ENCODE measurements at regions not wholly inside any gene's neighbourhood (a gene's known extent, or its start where the extent isn't known, plus 50 kb on each side); places are given as distances from the start of the nearest gene placed in this dataset.
"Not testable (repeated sequence)": the region's sequence is repeated elsewhere in the genome, so short reads cannot be mapped to it uniquely, and the experiment has no call there.

GRCh38 chr13:109403012-109403421, 383.4 kb downstream of the IRS2 start:
- Histone ChIP-seq H3K9me3 (no peaks in the 10 kb centered on the region), H3K36me3 (replicated peaks in 1 of 2; ENCODE audit: insufficient read depth in 1 of 2, low read depth in 2 of 2) (no peaks in the 10 kb centered on the region), H3K4me1 (no peaks in the 10 kb centered on the region), H3K27ac (no peak overlapping the region), H3K4me3 (no peak overlapping the region), H3K27me3 (no peaks in the 10 kb centered on the region)
- DNase-seq (no peak), ATAC-seq (no peak)
- intact Hi-C loops (cut with DNase I), result no loop called here
- TF ChIP-seq POLR2A (IDR thresholded peaks at IDR 0.05), result no peak
- WGBS, 2 donors, result 61 to 62% methylated on average over 6 to 7 of the region's 7 CpGs

- no peak overlapping the region for H3K4me3 ChIP-seq
- no peaks in the 10 kb centered on the region for H3K27me3 ChIP-seq
- TF ChIP-seq POLR2A (IDR thresholded peaks at IDR 0.05), result no peak
- no peak for TF ChIP-seq CTCF (IDR thresholded peaks at IDR 0.05)
- no peak overlapping the region for H3K27ac ChIP-seq
- no peaks in the 10 kb centered on the region for H3K36me3 ChIP-seq (replicated peaks in 1 of 2; ENCODE audit: insufficient read depth in 1 of 2, low read depth in 2 of 2)
- H3K4me1 ChIP-seq, result no peaks in the 10 kb centered on the region
- intact Hi-C loops (cut with DNase I), result no loop called here
- ATAC-seq, result no peak
- 71 to 77% methylated on average over 6 of the region's 6 CpGs for WGBS, 2 donors
- no peaks in the 10 kb centered on the region for H3K9me3 ChIP-seq
- no peak for DNase-seq
Observed at GRCh38 chr13:109401891-109402290, 384.5 kb downstream of the IRS2 start.

GRCh38 chr13:109401307-109401706, 385.1 kb downstream of the IRS2 start:
- ATAC-seq, result no peak
- intact Hi-C loops (cut with DNase I), result no loop called here
- H3K27me3 ChIP-seq, result no peaks in the 10 kb centered on the region
- no peaks in the 10 kb centered on the region for H3K4me1 ChIP-seq
- TF ChIP-seq CTCF (IDR thresholded peaks at IDR 0.05), result no peak
- no peak for TF ChIP-seq POLR2A (IDR thresholded peaks at IDR 0.05)
- H3K27ac ChIP-seq, result no peak overlapping the region
- no peaks in the 10 kb centered on the region for H3K9me3 ChIP-seq
- no peaks in the 10 kb centered on the region for H3K36me3 ChIP-seq (replicated peaks in 1 of 2; ENCODE audit: insufficient read depth in 1 of 2, low read depth in 2 of 2)
- no peak for DNase-seq
- WGBS, 2 donors, result 76 to 84% methylated on average over 9 of the region's 9 CpGs
- no peak overlapping the region for H3K4me3 ChIP-seq

GRCh38 chr13:109400624-109401257, 385.6 kb downstream of the IRS2 start:
- Histone ChIP-seq H3K27me3 (no peaks in the 10 kb centered on the region), H3K36me3 (replicated peaks in 1 of 2; ENCODE audit: insufficient read depth in 1 of 2, low read depth in 2 of 2) (no peaks in the 10 kb centered on the region), H3K4me1 (no peaks in the 10 kb centered on the region), H3K4me3 (no peak overlapping the region), H3K9me3 (no peaks in the 10 kb centered on the region), H3K27ac (no peak overlapping the region)
- 69 to 71% methylated on average over 11 of the region's 11 CpGs for WGBS, 2 donors
- DNase-seq, result no peak
- TF ChIP-seq POLR2A (IDR thresholded peaks at IDR 0.05), result no peak
- TF ChIP-seq CTCF (IDR thresholded peaks at IDR 0.05), result no peak
- intact Hi-C loops (cut with DNase I), result no loop called here
- ATAC-seq, result no peak

- Histone ChIP-seq H3K4me1 (no peaks in the 10 kb centered on the region), H3K9me3 (no peaks in the 10 kb centered on the region), H3K27me3 (no peaks in the 10 kb centered on the region), H3K4me3 (no peak overlapping the region), H3K27ac (no peak overlapping the region), H3K36me3 (replicated peaks in 1 of 2; ENCODE audit: insufficient read depth in 1 of 2, low read depth in 2 of 2) (no peaks in the 10 kb centered on the region)
- ATAC-seq, result no peak
- 45 to 67% methylated on average over 11 of the region's 11 CpGs for WGBS, 2 donors
- DNase-seq, result peak in 1 of 4 donors; percentile 23
- intact Hi-C loops (cut with DNase I), result no loop called here
- no peak for TF ChIP-seq CTCF (IDR thresholded peaks at IDR 0.05)
- no peak for TF ChIP-seq POLR2A (IDR thresholded peaks at IDR 0.05)
Observed at GRCh38 chr13:109400209-109400608, 386.2 kb downstream of the IRS2 start.

GRCh38 chr13:109398071-109398470, 388.3 kb downstream of the IRS2 start:
- H3K4me3 ChIP-seq; H3K27ac ChIP-seq; intact Hi-C loops (cut with DNase I); ATAC-seq; H3K27me3 ChIP-seq; DNase-seq; H3K36me3 ChIP-seq (replicated peaks in 1 of 2; ENCODE audit: insufficient read depth in 1 of 2, low read depth in 2 of 2); H3K4me1 ChIP-seq; H3K9me3 ChIP-seq: not testable (repeated sequence)
- 66 to 80% methylated on average over 5 of the region's 5 CpGs for WGBS, 2 donors
